ENCODE measurements at regions not wholly inside any gene's neighbourhood (a gene's known extent, or its start where the extent isn't known, plus 50 kb on each side); places are given as distances from the start of the nearest gene placed in this dataset.

DNA sequence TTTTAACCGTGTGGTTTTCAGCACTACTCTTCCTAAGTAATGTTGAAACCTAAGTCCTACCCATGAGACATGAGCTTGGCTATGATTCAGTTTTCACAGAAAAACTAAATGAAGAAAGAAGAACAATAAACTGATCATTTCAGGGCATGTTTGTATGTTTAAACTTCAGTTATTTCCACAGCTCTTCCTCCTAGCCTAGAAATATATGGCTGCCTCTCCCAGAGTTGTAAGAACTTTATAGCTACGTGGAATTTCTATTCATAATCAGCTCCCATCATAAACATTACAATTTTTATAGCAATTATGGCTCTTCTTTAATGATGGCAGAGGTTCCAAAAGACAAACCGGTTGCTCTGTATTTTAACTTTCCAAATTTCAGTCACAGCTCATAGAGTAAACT lies 314.7 kb upstream of the ADAMTSL1 start:
- no peak for DNase-seq

DNA sequence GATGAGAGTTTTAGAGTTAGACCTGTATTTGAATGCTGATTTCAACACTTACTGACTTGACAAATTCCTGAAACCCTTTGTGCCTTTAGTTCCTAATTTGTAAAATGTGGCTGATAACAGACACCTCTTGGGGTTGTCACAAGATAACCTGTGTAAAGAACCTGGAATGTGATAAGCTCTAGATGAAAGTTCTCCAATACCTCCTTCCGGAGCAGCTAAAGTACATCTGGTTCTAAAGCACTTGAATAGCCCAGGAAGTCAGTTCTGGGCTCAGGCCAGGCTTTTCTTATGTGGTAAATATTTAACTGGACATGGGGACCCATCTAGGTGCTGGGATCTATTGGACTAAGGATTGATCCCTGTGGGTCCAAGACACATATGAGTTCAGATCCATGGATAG lies 310.8 kb upstream of the ADAMTSL1 start:
- no peak for DNase-seq

DNA sequence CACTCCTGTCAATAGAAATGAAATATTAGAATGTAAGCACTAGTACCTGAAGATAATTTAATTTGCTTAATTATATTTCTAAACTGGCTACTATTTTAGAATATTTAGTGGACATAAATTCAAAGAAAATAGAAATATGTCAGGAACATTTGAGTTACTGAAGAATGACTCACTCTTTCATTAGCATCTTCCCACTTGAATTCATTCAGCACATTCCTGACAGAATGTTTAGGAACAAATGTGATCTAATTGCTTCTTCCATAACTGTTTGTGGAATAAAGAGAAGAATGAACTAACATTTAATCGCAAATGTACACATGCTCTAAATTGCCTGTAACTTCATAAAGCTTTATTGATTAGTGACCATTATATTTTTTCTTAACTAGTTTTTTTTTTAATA lies 306.2 kb upstream of the ADAMTSL1 start:
- DNase-seq = no peak

DNA sequence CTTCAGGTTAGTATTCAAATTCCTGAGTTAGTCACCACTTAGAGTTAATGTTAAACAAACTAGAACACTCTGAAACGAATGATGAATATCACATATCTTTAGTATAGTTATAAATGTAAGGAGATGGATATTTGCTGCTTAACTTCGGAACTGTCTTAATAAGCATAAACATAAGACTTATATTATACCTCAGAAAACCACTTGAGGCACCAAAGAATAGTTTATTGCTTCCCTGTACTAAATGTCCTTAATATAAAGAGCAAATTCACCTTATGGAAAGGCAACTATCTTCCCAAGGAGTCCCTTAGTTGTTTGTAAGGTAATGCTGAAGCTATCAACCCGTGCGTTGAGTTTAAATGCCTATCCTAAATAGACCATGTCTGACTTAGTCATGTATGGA lies 300.0 kb upstream of the ADAMTSL1 start:
- DNase-seq = no peak

DNA sequence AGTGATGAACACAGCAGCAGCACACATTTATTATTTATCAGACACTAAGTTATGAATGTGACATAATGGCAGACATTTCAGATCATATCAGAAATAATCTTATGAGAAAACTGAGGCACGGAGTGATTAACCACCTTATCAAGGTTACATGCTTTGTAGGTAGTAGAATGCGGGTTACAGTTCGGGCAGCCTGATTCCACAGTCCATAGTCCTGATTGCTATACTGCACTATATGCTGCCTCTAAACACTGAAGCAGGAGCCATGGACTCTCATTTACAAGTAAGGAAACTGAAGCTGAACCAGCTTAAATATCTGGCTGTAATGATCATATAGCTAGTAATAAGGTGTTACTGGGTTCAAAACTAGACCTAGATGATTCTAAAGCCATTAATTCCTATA lies 291.3 kb upstream of the ADAMTSL1 start:
- no peak for DNase-seq

DNA sequence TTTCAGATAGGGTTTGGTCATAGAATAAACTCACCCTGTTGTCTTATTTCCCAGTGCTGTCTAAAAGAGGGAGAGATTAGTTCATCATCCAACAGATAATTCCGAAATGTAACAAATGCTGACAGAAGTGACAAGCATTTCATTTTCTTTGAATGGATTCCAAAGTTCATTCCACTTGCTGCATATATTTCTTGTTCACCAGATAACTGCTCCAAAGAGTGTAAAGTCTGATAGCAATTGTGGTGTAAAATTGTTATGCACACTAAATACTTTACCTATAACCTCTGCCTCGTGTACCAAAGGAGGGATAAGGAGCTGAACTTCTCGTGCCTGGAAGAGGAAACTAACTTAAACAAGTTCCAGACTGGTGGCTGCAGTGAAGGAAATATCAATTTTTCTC lies 290.0 kb upstream of the ADAMTSL1 start:
- DNase-seq = no peak

DNA sequence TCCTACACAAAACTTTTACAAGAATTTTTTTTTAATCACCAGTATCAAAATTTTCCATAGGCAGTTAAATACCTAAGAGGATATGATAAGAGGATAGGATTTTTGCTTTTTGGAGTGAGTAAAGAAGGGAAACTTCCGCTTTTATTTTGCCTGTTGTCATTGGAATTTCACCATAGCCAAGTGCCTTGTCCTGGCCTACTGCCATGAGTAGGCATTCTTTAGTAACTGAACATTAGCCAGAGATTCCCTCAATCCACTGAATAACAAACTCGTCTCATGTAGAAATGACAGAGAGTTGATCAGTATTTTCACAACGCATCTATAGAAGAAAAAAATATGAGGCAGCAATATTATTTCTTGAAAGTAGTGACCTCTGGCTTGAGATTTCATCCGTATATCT lies 289.6 kb upstream of the ADAMTSL1 start:
- no peak for DNase-seq

DNA sequence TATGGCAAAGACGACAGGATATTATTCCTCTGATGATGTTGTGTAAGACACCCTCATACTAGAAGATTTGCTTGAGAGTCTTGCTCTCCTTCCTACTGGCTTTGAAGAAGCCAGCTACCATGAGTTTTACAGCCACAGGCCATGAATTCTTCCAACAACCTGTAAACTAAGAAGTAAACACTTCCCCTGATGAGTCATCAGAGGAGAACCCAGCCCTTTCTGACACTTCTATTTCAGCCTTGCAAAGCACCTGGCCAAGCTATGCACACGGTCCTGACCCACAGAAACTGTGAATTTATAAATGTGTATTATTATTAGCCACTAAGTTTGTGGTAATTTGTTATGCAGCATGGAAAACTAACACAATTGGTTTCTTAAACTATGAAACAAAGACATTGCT lies 288.8 kb upstream of the ADAMTSL1 start:
- no peak for DNase-seq

DNA sequence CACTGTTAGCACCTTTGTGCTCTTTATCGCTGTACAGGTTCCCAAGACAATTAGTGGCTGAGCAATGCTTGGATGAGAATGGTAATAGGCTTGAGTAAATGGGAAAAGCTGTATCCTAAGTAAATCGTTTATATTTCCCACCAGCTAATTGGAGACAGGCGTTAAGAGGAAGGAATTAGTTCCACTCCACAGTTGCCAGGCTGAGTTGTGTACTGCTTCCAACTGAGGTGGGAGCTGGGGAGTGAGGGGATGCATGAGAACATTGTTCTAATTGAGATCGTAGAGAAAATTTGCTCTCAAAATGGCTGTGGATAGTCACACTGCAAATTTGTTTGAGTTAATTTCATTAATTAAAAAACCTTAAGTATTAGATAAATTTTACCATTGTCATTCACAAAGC lies 285.0 kb upstream of the ADAMTSL1 start:
- no peak for DNase-seq

DNA sequence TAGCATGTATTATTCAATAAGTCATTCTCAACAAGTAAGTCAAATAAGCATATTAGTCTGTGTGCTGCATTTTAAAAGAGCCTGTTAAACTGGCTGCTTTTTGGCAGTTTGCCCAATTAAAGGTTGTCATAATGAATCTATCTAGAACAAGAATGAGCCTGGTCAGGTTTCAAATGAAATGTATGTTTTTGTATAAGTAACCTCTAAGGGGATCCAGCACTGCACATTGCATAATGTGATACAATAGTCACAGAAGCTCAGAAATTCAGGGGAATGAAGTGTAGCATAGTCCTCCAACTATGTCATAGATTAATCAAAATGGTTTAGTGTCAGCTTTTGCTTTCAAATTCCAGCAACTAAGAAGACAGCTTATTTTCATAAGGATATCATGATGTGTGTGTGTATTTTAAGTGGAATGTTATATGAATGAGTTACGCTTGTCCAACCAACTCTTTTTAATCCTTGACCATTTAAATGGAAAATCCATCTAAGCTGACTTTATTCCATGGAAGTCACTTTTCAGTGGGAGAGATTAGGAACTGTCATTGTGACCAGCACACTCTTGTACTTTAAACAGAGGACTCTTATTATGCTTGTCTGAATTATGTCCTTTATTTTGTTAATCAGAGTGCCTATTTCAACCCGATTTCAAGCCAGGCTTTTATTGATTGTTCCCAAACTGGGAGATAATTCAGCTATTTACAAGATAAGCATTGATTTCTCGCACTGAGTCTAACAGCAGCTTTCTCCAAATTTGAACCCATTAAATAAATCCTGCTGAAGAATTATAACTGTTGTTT lies 283.9 kb upstream of the ADAMTSL1 start:
- no peak for DNase-seq

DNA sequence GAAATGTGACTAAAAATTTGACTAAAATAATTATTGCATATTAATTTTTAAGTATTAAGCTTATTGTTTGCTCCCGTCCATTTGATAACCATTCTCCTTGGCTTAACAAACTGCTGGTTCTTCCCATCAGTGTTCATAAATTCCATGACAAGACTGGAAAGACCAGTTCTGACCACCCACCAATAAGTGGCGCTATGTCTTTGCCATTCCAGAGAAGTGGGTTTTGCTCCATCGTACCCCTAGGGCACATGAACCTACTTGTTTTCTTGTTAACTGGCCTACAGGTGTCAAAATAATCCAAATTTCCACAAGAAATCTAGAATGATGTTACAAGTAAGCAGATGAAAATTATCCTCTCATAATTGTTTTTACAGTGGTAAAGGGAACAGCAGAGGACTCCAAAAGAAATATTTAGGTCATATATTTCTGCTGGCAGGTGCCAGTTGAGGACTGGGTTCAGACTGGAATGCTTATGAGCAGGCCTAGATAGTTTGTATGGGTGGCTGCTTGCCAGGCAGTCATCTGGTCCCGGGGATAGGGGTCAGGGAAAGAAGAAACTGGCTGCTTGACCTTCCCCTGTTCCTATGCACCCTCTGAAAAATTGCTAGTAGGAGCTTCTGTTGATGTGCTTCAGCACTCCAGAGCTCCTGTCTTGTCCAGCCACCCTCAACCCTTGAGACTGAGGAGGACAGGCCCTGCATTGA lies 283.1 kb upstream of the ADAMTSL1 start:
- no peak for DNase-seq

DNA sequence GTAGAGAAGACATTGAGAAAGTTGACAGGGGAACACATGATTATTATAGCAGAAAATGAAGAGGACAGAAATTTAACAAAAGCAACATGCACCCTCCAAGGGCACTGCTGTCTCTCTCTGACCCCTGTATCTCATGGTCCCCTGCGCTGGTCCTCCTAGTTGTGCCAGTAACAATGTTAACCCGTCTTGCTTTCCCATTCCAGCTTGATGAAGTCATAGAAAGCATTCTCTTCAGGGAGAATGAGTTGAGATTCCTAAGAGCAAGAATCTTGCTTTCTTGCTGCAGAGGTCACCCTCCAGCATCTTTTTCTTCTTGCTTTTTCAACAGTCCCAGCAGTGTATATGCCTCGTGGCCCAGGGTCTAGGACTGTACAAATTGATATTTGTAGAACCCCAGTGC lies 279.6 kb upstream of the ADAMTSL1 start:
- no peak for DNase-seq

DNA sequence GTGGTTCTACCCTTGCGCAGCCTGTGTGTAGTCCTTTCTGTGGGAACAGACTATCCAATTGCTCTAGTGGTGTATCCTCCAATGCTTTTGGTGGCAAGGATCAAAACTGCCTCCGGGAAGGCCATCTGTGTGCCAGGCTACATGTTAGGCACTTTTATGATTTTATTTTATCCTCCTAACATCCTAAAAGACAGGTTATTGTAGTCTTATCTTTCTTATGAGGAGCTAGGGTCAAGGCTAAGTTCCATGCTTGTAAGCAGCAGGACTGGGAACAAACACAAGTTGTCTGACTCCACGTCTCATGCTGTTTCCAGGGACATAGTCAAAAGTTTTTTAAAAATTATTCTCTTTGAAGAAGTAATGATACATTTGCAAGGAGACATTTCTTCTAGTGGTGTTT lies 278.7 kb upstream of the ADAMTSL1 start:
- DNase-seq = no peak

DNA sequence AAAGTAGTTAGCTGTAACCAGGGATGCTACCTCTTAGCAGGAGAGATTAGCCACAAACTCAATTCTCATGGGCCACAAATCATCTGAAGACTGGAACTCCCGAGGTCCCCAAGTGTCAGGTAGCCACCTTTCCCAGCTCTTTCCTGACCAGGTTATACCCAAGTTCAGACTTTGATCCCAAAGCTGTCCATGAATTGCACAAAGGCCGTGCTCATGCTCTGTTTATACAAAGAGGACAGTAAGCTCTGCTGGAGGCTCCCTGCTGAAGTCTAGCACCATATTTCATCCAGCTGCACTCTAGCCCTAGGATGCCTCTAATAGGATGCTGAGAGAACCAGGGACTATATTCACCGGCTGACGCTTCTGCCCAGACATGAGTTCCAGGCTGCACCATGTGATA lies 271.0 kb upstream of the ADAMTSL1 start:
- no peak for DNase-seq

DNA sequence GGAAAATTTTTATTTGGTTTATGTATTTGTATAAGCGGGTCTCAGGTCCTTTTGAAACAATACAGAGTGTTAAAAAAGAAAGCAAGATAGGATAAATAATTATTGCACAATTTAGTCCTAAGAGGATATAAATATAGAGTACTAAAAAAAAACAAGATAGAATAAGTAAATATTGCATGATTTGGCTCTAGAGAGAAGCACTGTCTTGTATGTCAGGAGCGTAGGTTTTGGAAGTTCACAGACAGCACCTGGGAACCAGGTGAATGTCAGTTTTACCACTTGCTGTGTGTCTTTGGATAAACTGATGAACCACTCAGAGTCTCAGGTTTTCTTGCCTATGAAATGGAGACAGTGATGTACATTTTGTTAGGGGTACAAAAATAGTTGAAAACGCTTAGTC lies 266.2 kb upstream of the ADAMTSL1 start:
- DNase-seq = no peak

DNA sequence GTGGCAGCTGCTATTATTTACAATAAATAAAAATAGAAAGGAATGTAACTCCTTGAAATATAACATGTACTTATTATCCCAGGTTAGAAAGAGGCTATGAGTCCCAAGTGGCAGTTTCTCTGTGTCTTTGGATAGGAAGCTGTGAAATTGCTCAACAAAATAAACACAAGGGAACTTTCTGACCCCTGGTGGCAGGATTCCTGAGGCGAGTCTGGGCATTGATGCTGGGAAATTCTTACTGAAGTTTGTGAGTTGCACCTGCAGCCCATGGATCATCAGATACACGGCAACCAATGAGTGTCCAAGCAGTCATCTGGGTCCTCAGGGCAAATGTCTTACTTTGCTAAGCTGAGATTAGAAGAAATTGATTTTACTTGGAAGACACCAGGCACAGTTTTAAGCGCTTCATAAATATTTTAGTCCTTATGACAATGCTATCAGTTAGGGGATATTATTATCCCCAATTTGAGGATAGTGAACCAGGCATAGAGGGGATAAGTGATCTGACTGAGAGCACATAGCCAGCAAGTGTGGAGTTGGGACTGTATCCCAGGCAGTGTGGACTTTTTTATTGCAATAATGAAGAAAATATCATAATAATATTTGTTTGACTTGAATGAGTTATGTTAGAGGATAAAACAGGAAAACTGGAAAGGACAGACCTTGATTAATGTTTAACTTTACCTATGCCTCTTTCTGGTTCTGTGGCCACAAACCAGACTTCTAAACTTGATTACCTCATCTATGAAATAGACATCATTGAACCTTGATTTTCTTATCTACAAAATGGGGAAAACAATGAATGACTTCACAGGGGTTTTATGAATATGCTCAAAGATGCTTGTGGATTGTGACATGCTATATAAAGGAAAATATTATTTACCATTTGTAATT lies 265.5 kb upstream of the ADAMTSL1 start:
- peak; percentile 13 for DNase-seq

DNA sequence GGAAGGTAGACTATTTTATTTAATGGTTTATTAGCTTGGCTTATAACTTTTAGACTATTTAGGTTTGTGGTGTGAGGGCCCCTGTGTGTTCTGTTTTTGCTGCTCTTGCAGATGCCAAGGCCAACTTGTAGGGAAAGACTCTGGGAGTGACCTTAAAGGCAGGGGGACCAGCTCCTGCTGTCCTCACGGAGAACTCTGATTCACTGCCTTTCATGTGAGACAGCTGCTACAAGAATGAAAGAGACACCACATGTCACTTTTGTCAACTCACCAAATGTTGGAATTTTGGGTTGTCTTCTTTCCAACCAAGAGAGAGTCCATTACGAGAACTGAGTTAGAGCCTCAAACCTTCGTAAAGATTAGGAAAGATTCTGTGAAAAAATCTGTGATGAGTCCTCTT lies 258.3 kb upstream of the ADAMTSL1 start:
- no peak for DNase-seq

DNA sequence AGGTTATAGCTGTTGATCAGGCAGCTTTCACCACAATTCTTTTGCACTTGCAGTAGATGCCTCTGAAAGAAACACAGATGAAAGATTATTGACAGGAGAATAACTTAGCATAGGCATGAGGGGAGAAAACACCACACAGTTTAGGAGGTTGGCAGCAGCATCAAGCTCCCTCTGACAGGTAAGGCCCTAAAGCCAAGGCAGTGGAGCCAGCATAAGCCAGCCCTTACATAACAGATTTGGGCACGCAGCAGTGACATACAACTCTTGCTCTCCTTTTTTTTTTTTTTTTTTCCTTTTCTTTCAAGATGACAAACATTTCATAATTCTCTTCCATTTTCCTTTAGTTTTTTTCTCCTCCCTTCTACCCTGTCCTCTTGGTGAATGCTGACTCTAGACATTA lies 257.6 kb upstream of the ADAMTSL1 start:
- no peak for DNase-seq

DNA sequence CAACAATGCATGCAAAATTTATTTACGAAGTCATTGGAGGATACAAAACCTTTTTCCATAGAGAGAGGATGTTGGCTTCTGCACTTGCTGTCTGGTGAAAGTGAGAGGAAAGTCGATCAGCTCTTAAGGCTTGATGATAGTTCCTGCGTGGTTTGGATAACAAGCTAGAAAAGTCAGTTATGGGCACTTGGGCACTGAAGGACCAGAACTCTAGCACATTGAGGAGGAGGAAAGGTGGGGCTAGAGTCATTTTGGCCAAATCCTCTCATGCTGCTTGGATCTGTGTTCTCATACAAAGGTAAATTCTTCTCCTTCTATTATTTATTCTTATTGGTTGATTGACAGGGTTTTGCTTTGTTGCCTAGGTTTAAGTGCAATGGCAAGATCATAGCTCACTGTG lies 245.9 kb upstream of the ADAMTSL1 start:
- DNase-seq = no peak

DNA sequence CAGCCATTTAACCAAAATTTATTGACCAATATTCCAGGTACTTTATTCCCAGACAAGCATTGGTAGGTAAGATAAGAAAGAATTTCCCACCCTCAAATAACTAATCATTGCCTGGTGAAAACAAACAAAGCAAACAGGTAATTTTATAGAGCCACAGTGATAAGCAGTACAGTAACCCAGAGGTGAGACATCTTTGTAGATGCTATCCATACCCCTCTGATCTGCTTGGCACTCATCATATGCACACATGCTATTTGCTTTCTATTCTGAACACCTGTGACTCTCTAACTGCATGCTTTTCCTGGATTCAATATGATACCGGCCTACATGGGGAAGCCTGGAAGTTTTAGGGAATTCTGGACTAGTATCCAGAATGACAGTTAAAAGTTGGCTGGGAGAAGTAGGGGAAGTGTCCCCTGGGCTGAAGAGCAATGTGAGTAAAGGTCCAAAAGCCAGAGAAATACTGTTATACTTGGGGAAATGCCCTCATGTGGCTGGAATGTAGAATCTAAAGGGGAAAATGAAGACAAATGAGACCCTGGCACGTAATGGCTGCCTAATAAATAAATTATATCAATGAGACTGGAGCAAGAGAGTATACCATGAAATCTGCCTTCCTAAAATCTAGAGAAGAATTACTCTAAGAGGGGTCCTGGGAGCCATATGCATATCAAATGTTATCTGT lies 243.8 kb upstream of the ADAMTSL1 start:
- DNase-seq = no peak

DNA sequence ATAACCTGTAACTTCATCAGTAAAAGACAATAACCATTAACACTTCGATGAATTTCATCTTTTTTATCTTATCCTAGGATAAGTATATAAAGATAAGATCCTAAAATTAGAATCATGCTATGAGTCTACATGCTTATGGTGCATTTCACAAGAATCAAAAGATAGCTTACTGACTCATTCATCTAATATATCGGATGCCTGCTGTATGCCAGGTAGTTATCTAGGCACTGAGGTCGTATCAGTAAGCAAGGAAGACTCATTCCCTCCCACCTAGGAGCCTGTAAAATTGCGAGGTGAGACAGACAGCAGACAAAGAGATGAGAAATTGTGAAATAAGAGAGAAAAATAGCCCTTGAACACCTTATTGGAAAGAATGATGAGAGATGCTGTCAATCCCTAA lies 240.6 kb upstream of the ADAMTSL1 start:
- DNase-seq = no peak

DNA sequence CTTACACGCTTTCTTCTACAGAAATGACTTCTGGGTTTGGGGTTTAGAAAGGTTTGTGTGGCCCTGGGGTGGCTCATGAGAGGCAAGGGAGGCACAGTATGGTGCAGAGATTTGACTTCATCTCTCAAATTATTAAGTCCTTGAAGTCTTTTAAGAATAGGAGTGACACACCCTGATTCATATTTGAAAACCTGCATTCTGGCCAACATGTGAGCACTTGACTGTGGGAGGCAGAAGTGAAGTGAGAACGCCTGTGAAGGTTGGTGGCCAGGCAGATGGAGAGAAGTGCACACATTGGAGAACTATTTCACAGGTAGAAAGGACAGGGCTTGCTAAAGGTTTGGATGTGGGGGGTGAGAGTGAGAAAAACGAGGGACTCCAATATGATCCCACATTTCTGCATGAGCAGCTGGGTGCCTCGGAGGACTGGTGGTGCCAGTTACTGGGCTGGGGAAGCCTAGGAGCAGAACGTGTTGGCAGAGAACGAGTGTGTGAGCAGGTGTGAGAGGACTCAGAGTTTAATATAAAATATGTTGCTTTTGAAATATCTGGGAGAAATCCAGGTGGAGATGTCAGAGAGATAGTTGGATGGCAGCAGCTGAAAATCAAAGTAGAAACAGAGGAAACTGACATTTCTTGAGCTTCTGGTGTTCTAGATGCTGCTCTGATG lies 240.0 kb upstream of the ADAMTSL1 start:
- no peak for DNase-seq

Measured in NCI-H1694 (cell line).